K562 (cell line): ENCODE measurements at regions not wholly inside any gene's neighbourhood (a gene's known extent, or its start where the extent isn't known, plus 50 kb on each side); places are given as distances from the start of the nearest gene placed in this dataset.

Experiments used
- ATAC-seq: fragments of 200-7000 bp; cut with Tn5 transposase; 3 replicates; pipeline ENCODE4 v1.9.1; 2020; ENCODE audit warnings: moderate library complexity
- BruUV-seq: library from RNA; stranded (reverse); fragments of 400-500 nt; replicated peaks from 2 replicates; lab custom pipeline; 2021; lab: Mats Ljungman, UMichigan
- CTCF ChIA-PET: fragments of 300-600 bp; formaldehyde crosslinking; extraction: SDS; loops from one replicate; lab custom pipeline; 2021; ENCODE audit warnings: low intra/inter-chr PET ratio; lab: Yijun Ruan, JAX
- POLR2A ChIA-PET: fragments of 300-600, 350-650 bp; sonication (Branson Sonifier 250); formaldehyde crosslinking; extraction: SDS; loops from one replicate; lab custom pipeline; 2021; ENCODE audit warnings: antibody characterized with exemption, inconsistent platforms; lab: Yijun Ruan, JAX
- DNase-seq, 4 experiments: peaks; one replicate each; pipeline versions ENCODE4 v3.0.0 to v3.0.0-alpha.2; 2011 to 2018; ENCODE audit warnings: low spot score in 3 of 4, mixed read lengths in 3 of 4; ENCODE audit errors: extremely low read depth in 1 of 4
- FAIRE-seq: peaks from 2 replicates; lab custom pipeline; 2011; peaks lifted over from hg19 to GRCh38; lab: Jason Lieb, UNC
- H2AFZ ChIP-seq: 2 replicates; pipeline ENCODE4 v1.6.0; 2011; ENCODE audit warnings: low read depth, low read length, control low read depth, inconsistent platforms
- H3K27ac ChIP-seq: fragments of 200-600 bp; 3 replicates; pipeline ENCODE4 v1.8.0; 2011; ENCODE audit warnings: low read depth, mild to moderate bottlenecking, control low read depth, inconsistent platforms, low read length, moderate library complexity, mixed read lengths; ENCODE audit errors: extremely low read depth
- H3K27me3 ChIP-seq, 2 experiments: fragments of 300-600 bp in 1 of 2; 2 replicates in 1 of 2; 3 replicates in 1 of 2; pipeline versions ENCODE4 v1.6.0 to v1.8.0; 2011; ENCODE audit warnings: inconsistent platforms in 2 of 2, low read length in 2 of 2, mild to moderate bottlenecking in 1 of 2, mixed read lengths in 1 of 2, moderate library complexity in 1 of 2; ENCODE audit not compliant: control insufficient read depth in 2 of 2, insufficient read depth in 2 of 2
- H3K36me3 ChIP-seq: fragments of 300-600 bp; 3 replicates; pipeline ENCODE4 v1.8.0; 2011; ENCODE audit warnings: mild to moderate bottlenecking, low read length, inconsistent platforms; ENCODE audit not compliant: control insufficient read depth, insufficient read depth
- H3K4me1 ChIP-seq, 2 experiments: fragments of 200-600 bp in 1 of 2; replicated peaks in 1 of 2; 2 replicates in 1 of 2; 3 replicates in 1 of 2; pipeline versions ENCODE4 v1.5.1 to v1.8.0; 2011; ENCODE audit warnings: inconsistent platforms in 2 of 2, low read length in 2 of 2, mild to moderate bottlenecking in 1 of 2, mixed read lengths in 1 of 2, moderate library complexity in 1 of 2; ENCODE audit not compliant: control insufficient read depth in 2 of 2, insufficient read depth in 2 of 2
- H3K4me2 ChIP-seq: 2 replicates; pipeline ENCODE4 v1.6.1; 2011; ENCODE audit warnings: low read length, control low read depth, inconsistent platforms, mixed read lengths; ENCODE audit not compliant: insufficient read depth
- H3K4me3 ChIP-seq: fragments of 200-600 bp; sonication (generic), shearing (Covaris generic); 2 replicates; pipeline ENCODE4 v1.5.1; 2016; ENCODE audit warnings: control low read depth, inconsistent platforms
- H3K79me2 ChIP-seq: fragments of 200-600 bp; 3 replicates; pipeline ENCODE4 v1.8.0; 2011; ENCODE audit warnings: low read length, inconsistent platforms; ENCODE audit not compliant: control insufficient read depth, insufficient read depth
- H3K9ac ChIP-seq, 2 experiments: 2 replicates each; pipeline versions ENCODE4 v1.6.0 to v1.6.1; 2011; ENCODE audit warnings: low read depth in 2 of 2, low read length in 2 of 2, control low read depth in 1 of 2, inconsistent platforms in 1 of 2, mild to moderate bottlenecking in 1 of 2, mixed read lengths in 1 of 2; ENCODE audit not compliant: insufficient read depth in 1 of 2
- H3K9me1 ChIP-seq: one replicate; pipeline ENCODE4 v1.6.0; 2011; ENCODE audit warnings: inconsistent platforms, mild to moderate bottlenecking, low read length, moderate library complexity; ENCODE audit not compliant: control insufficient read depth, insufficient read depth
- H3K9me3 ChIP-seq: replicated peaks from 2 replicates; pipeline ENCODE4 v1.5.1; 2011; ENCODE audit warnings: low read depth, low read length, inconsistent platforms; ENCODE audit not compliant: control insufficient read depth, insufficient read depth
- H4K20me1 ChIP-seq: replicated peaks from 2 replicates; pipeline ENCODE4 v1.6.1; 2011; ENCODE audit warnings: low read length, inconsistent platforms, mixed read lengths; ENCODE audit not compliant: control insufficient read depth, insufficient read depth
- ARID4B ChIP-seq: sonication (generic); formaldehyde crosslinking; IDR thresholded peaks from 2 replicates; pipeline ENCODE4 v1.8.0; 2022; ENCODE audit warnings: mild to moderate bottlenecking, missing genetic modification reagents
- CBX5 ChIP-seq: IDR thresholded peaks from 2 replicates; pipeline ENCODE4 v1.6.1; 2014; ENCODE audit warnings: low read depth, borderline replicate concordance
- COPS2 ChIP-seq: fragments of 450-650 bp; conservative IDR thresholded peaks from 2 replicates; pipeline ENCODE4 v1.6.1; 2016; ENCODE audit warnings: mild to moderate bottlenecking, moderate library complexity
- CREM ChIP-seq: IDR thresholded peaks from 2 replicates; pipeline ENCODE4 v1.6.1; 2014; ENCODE audit warnings: antibody characterized with exemption, low read depth
- ETV5 ChIP-seq: sonication (generic); formaldehyde crosslinking; IDR thresholded peaks from 2 replicates; pipeline ENCODE4 v1.4.0; 2020; ENCODE audit warnings: low read depth, mild to moderate bottlenecking, missing genetic modification reagents
- IRF2 ChIP-seq: sonication (generic); formaldehyde crosslinking; IDR thresholded peaks from 2 replicates; pipeline ENCODE4 v1.8.1; 2022; ENCODE audit warnings: mild to moderate bottlenecking, missing genetic modification reagents
- RHOXF2B ChIP-seq: fragments of 250-450 bp; sonication (Bioruptor Pico); conservative IDR thresholded peaks from 2 replicates; pipeline ENCODE4 v1.5.1; 2021
- SAFB2 ChIP-seq: fragments of 200-400 bp; formaldehyde crosslinking; IDR thresholded peaks from 2 replicates; pipeline ENCODE4 v1.6.1; 2018; ENCODE audit warnings: borderline replicate concordance, low read length, low read depth, moderate library complexity; ENCODE audit not compliant: severe bottlenecking
- SMC3 ChIP-seq: conservative IDR thresholded peaks from 2 replicates; pipeline ENCODE4 v1.6.1; 2011; ENCODE audit warnings: low read depth, low read length, improper control_type of control experiment; ENCODE audit not compliant: insufficient read depth
- STAT6 ChIP-seq: sonication (generic); formaldehyde crosslinking; IDR thresholded peaks from 2 replicates; pipeline ENCODE4 v1.8.1; 2023; ENCODE audit warnings: mild to moderate bottlenecking, missing genetic modification reagents
- USF1 ChIP-seq: sonication (generic); formaldehyde crosslinking; IDR thresholded peaks from 2 replicates; pipeline ENCODE4 v1.9.0; 2022; ENCODE audit warnings: mild to moderate bottlenecking, missing genetic modification reagents
- ZEB2 ChIP-seq: fragments of 450-650 bp; IDR thresholded peaks from 2 replicates; pipeline ENCODE4 v1.6.1; 2016
- ZNF347 ChIP-seq: fragments of 450-650 bp; formaldehyde crosslinking; IDR thresholded peaks from 2 replicates; pipeline ENCODE4 v1.4.0; 2020; ENCODE audit warnings: low read depth, mild to moderate bottlenecking, moderate library complexity
- WGBS: fragments of 100-300 bp; shearing (Covaris generic); methylation state at CpG from one replicate; pipeline ENCODE4 v1.1.6; 2016; ENCODE audit warnings: low coverage, mixed read lengths; ENCODE audit not compliant: insufficient coverage; ENCODE audit errors: missing lambda C conversion rate; 5-methylcytosine and 5-hydroxymethylcytosine counted together
- in situ Hi-C: fragments of 300-500 bp; cut with MboI; formaldehyde crosslinking; loops from 4 replicates; pipeline ENCODE4 v1.15.0; 2018; ENCODE audit warnings: inconsistent platforms, mixed read lengths
- intact Hi-C: fragments of 100-400 bp; cut with micrococcal nuclease; formaldehyde crosslinking; loops from 2 replicates; pipeline ENCODE4 v1.14.2; 2022

GRCh38 chr4:29033703-29034102 is 1686.5 kb upstream of the PCDH7 start:
- no peaks in the 10 kb centered on the region for H3K4me1 ChIP-seq
- DNase-seq (no peak), FAIRE-seq (no peak), ATAC-seq (no peak)
- intact Hi-C loops = no loop called here
- H4K20me1 ChIP-seq = no peaks in the 10 kb centered on the region
- BruUV-seq = no TSS peak
- H3K27me3 ChIP-seq = no peaks in the 10 kb centered on the region
- no peak for TF ChIP-seq RHOXF2B (CRISPR knock-in tag)
- no peak for TF ChIP-seq ARID4B (CRISPR knock-in tag)
- no peak for TF ChIP-seq ZNF347 (CRISPR knock-in tag)
- no peak for TF ChIP-seq ZEB2
- TF ChIP-seq SAFB2 = no peak
- TF ChIP-seq IRF2 (CRISPR knock-in tag) = no peak
- no peak for TF ChIP-seq COPS2
- TF ChIP-seq CREM = no peak
- TF ChIP-seq USF1 (CRISPR knock-in tag) = no peak
- TF ChIP-seq ETV5 (CRISPR knock-in tag) = no peak
- no peak for TF ChIP-seq CBX5
- no peak for TF ChIP-seq SMC3
- no peak for TF ChIP-seq STAT6 (CRISPR knock-in tag)
- POLR2A ChIA-PET = no interaction called here
- H3K79me2 ChIP-seq = no peaks in the 10 kb centered on the region
- H3K4me2 ChIP-seq = no peak overlapping the region
- no peaks in the 10 kb centered on the region for H3K9me1 ChIP-seq
- WGBS = 0% methylated on average over 1 of the region's 1 CpG
- H3K9me3 ChIP-seq = no peaks in the 10 kb centered on the region
- H3K36me3 ChIP-seq = no peaks in the 10 kb centered on the region
- no peak overlapping the region for H3K4me3 ChIP-seq
- CTCF ChIA-PET = no interaction called here
- H3K27ac ChIP-seq = no peak overlapping the region
- no peak overlapping the region for H2AFZ ChIP-seq
- no peak overlapping the region for H3K9ac ChIP-seq
- in situ Hi-C loops = no loop called here
